TTC549 (cell line): ENCODE measurements at regions not wholly inside any gene's neighbourhood (a gene's known extent, or its start where the extent isn't known, plus 50 kb on each side); places are given as distances from the start of the nearest gene placed in this dataset.

Experiments
- FAIRE-seq: peaks from 2 replicates; lab custom pipeline; 2012; peaks lifted over from hg19 to GRCh38; lab: Jason Lieb, UNC

GRCh38 chr2:106719222-106719621, 166.7 kb downstream of the ST6GAL2 start:
- no peak for FAIRE-seq

GRCh38 chr2:106720026-106720425, 165.9 kb downstream of the ST6GAL2 start:
- FAIRE-seq = no peak

- no peak for FAIRE-seq
Observed at GRCh38 chr2:106724301-106724794, 161.6 kb downstream of the ST6GAL2 start.

- FAIRE-seq = no peak
Observed at GRCh38 chr2:106734165-106734564, 151.8 kb downstream of the ST6GAL2 start.

GRCh38 chr2:106735807-106736206, 150.2 kb downstream of the ST6GAL2 start:
- FAIRE-seq = no peak

- FAIRE-seq = no peak
Observed at GRCh38 chr2:106736221-106736620, 149.7 kb downstream of the ST6GAL2 start.

- FAIRE-seq = no peak
Observed at GRCh38 chr2:106745468-106745867, 140.5 kb downstream of the ST6GAL2 start.

GRCh38 chr2:106749823-106750222, 136.1 kb downstream of the ST6GAL2 start:
- no peak for FAIRE-seq
